ENCODE measurements at regions not wholly inside any gene's neighbourhood (a gene's known extent, or its start where the extent isn't known, plus 50 kb on each side); places are given as distances from the start of the nearest gene placed in this dataset.

GRCh38 chr14:49989966-49990365 lies 97.1 kb downstream of the ARF6 start:
- no peak for ATAC-seq
- TF ChIP-seq CSRNP3 (CRISPR knock-in tag; IDR thresholded peaks at IDR 0.05) (no peak), ZNF565 (CRISPR knock-in tag; conservative IDR thresholded peaks at IDR 0.05; ENCODE audit: low read depth) (no peak), OSR1 (CRISPR knock-in tag; IDR thresholded peaks at IDR 0.05) (no peak), BACH2 (CRISPR knock-in tag; IDR thresholded peaks at IDR 0.05; ENCODE audit: borderline replicate concordance) (no peak), ZC3H10 (CRISPR knock-in tag; IDR thresholded peaks at IDR 0.05) (no peak), ESRRG (CRISPR knock-in tag; IDR thresholded peaks at IDR 0.05) (no peak), CREB5 (CRISPR knock-in tag; IDR thresholded peaks at IDR 0.05; ENCODE audit: low read depth) (no peak), SNAI2 (CRISPR knock-in tag; IDR thresholded peaks at IDR 0.05) (no peak), ZFP3 (CRISPR knock-in tag; IDR thresholded peaks at IDR 0.05) (no peak), GLIS3 (CRISPR knock-in tag; IDR thresholded peaks at IDR 0.05) (no peak), TOX (CRISPR knock-in tag; IDR thresholded peaks at IDR 0.05; ENCODE audit: borderline replicate concordance) (no peak), ZNF70 (CRISPR knock-in tag; IDR thresholded peaks at IDR 0.05) (no peak), TCF4 (CRISPR knock-in tag; IDR thresholded peaks at IDR 0.05; ENCODE audit: borderline replicate concordance) (no peak), ZFP30 (CRISPR knock-in tag; IDR thresholded peaks at IDR 0.05) (no peak), ARNTL (CRISPR knock-in tag; IDR thresholded peaks at IDR 0.05; ENCODE audit: borderline replicate concordance, low read depth) (no peak), ISL1 (CRISPR knock-in tag; IDR thresholded peaks at IDR 0.05) (no peak), PPARA (CRISPR knock-in tag; IDR thresholded peaks at IDR 0.05; ENCODE audit: borderline replicate concordance) (no peak)
- TF ChIP-seq, protein P1, sequence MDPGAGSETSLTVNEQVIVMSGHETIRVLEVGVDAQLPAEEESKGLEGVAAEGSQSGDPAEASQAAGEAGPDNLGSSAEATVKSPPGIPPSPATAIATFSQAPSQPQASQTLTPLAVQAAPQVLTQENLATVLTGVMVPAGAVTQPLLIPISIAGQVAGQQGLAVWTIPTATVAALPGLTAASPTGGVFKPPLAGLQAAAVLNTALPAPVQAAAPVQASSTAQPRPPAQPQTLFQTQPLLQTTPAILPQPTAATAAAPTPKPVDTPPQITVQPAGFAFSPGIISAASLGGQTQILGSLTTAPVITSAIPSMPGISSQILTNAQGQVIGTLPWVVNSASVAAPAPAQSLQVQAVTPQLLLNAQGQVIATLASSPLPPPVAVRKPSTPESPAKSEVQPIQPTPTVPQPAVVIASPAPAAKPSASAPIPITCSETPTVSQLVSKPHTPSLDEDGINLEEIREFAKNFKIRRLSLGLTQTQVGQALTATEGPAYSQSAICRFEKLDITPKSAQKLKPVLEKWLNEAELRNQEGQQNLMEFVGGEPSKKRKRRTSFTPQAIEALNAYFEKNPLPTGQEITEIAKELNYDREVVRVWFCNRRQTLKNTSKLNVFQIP (CRISPR knock-in tag; IDR thresholded peaks at IDR 0.05; ENCODE audit: borderline replicate concordance, low read depth) = no peak
- TF ChIP-seq, protein P2, sequence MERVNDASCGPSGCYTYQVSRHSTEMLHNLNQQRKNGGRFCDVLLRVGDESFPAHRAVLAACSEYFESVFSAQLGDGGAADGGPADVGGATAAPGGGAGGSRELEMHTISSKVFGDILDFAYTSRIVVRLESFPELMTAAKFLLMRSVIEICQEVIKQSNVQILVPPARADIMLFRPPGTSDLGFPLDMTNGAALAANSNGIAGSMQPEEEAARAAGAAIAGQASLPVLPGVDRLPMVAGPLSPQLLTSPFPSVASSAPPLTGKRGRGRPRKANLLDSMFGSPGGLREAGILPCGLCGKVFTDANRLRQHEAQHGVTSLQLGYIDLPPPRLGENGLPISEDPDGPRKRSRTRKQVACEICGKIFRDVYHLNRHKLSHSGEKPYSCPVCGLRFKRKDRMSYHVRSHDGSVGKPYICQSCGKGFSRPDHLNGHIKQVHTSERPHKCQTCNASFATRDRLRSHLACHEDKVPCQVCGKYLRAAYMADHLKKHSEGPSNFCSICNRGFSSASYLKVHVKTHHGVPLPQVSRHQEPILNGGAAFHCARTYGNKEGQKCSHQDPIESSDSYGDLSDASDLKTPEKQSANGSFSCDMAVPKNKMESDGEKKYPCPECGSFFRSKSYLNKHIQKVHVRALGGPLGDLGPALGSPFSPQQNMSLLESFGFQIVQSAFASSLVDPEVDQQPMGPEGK (CRISPR knock-in tag; IDR thresholded peaks at IDR 0.05; ENCODE audit: borderline replicate concordance) = no peak
- TF ChIP-seq, protein P3, sequence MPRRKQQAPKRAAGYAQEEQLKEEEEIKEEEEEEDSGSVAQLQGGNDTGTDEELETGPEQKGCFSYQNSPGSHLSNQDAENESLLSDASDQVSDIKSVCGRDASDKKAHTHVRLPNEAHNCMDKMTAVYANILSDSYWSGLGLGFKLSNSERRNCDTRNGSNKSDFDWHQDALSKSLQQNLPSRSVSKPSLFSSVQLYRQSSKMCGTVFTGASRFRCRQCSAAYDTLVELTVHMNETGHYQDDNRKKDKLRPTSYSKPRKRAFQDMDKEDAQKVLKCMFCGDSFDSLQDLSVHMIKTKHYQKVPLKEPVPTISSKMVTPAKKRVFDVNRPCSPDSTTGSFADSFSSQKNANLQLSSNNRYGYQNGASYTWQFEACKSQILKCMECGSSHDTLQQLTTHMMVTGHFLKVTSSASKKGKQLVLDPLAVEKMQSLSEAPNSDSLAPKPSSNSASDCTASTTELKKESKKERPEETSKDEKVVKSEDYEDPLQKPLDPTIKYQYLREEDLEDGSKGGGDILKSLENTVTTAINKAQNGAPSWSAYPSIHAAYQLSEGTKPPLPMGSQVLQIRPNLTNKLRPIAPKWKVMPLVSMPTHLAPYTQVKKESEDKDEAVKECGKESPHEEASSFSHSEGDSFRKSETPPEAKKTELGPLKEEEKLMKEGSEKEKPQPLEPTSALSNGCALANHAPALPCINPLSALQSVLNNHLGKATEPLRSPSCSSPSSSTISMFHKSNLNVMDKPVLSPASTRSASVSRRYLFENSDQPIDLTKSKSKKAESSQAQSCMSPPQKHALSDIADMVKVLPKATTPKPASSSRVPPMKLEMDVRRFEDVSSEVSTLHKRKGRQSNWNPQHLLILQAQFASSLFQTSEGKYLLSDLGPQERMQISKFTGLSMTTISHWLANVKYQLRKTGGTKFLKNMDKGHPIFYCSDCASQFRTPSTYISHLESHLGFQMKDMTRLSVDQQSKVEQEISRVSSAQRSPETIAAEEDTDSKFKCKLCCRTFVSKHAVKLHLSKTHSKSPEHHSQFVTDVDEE (CRISPR knock-in tag; IDR thresholded peaks at IDR 0.05) = no peak

GRCh38 chr14:49991491-49991890 lies 98.6 kb downstream of the ARF6 start:
- no peak for TF ChIP-seq ZFP30 (CRISPR knock-in tag; IDR thresholded peaks at IDR 0.05)
- TF ChIP-seq, protein P3 (CRISPR knock-in tag; IDR thresholded peaks at IDR 0.05) = no peak
- no peak for TF ChIP-seq ZNF565 (CRISPR knock-in tag; conservative IDR thresholded peaks at IDR 0.05; ENCODE audit: low read depth)
- TF ChIP-seq ISL1 (CRISPR knock-in tag; IDR thresholded peaks at IDR 0.05) = no peak
- no peak for TF ChIP-seq OSR1 (CRISPR knock-in tag; IDR thresholded peaks at IDR 0.05)
- no peak for TF ChIP-seq SNAI2 (CRISPR knock-in tag; IDR thresholded peaks at IDR 0.05)
- TF ChIP-seq GLIS3 (CRISPR knock-in tag; IDR thresholded peaks at IDR 0.05) = no peak
- TF ChIP-seq CREB5 (CRISPR knock-in tag; IDR thresholded peaks at IDR 0.05; ENCODE audit: low read depth) = no peak
- TF ChIP-seq BACH2 (CRISPR knock-in tag; IDR thresholded peaks at IDR 0.05; ENCODE audit: borderline replicate concordance) = no peak
- ATAC-seq = no peak
